ENCODE measurements at regions not wholly inside any gene's neighbourhood (a gene's known extent, or its start where the extent isn't known, plus 50 kb on each side); places are given as distances from the start of the nearest gene placed in this dataset.
"Not testable (repeated sequence)": the region's sequence is repeated elsewhere in the genome, so short reads cannot be mapped to it uniquely, and the experiment has no call there.

GRCh38 chr15:85267158-85267857 lies 113.1 kb upstream of the AKAP13 start:
- not testable (repeated sequence) for TF ChIP-seq CTCF (IDR thresholded peaks at IDR 0.05); ZFX (IDR thresholded peaks at IDR 0.05; ENCODE audit: borderline replicate concordance)
